WTC11 (cell line): ENCODE measurements at regions not wholly inside any gene's neighbourhood (a gene's known extent, or its start where the extent isn't known, plus 50 kb on each side); places are given as distances from the start of the nearest gene placed in this dataset.

Source experiments
- ATAC-seq: fragments of 200-7000 bp; cut with Tn5 transposase; 2 replicates; pipeline ENCODE4 v1.10.0; 2021; ENCODE audit warnings: mild to moderate bottlenecking, moderate library complexity
- CTCF ChIA-PET: fragments of 300-600 bp; sonication (Branson Sonifier 250); formaldehyde crosslinking; loops from one replicate; lab custom pipeline; 2021; ENCODE audit warnings: antibody characterized with exemption; lab: Charles Lee
- POLR2A ChIA-PET: fragments of 350-600 bp; sonication (Branson Sonifier 250); formaldehyde crosslinking; loops from one replicate; lab custom pipeline; 2021; ENCODE audit warnings: antibody characterized with exemption; lab: Charles Lee
- DNase-seq: peaks from one replicate; pipeline ENCODE4 v3.0.0; 2021; ENCODE audit warnings: low spot score
- H3K27ac Mint-ChIP-seq: 2 replicates; pipeline ENCODE4 v1.8.0; 2021; ENCODE audit warnings: mixed read lengths
- H3K27me3 Mint-ChIP-seq: 2 replicates; pipeline ENCODE4 v1.8.0; 2021; ENCODE audit warnings: low read depth, mild to moderate bottlenecking, moderate library complexity, mixed read lengths
- H3K36me3 Mint-ChIP-seq: 2 replicates; pipeline ENCODE4 v1.8.0; 2021; ENCODE audit warnings: mixed read lengths
- H3K4me1 Mint-ChIP-seq: 2 replicates; pipeline ENCODE4 v1.8.0; 2022; ENCODE audit warnings: mixed read lengths
- H3K4me3 Mint-ChIP-seq: 2 replicates; pipeline ENCODE4 v1.8.0; 2021; ENCODE audit warnings: mild to moderate bottlenecking, moderate library complexity, mixed read lengths
- H3K9me3 Mint-ChIP-seq: 2 replicates; pipeline ENCODE4 v1.8.0; 2021; ENCODE audit warnings: mixed read lengths
- AFF4 ChIP-seq: sonication (generic); formaldehyde crosslinking; IDR thresholded peaks from 2 replicates; pipeline ENCODE4 v1.8.1; 2023; ENCODE audit warnings: mild to moderate bottlenecking, missing genetic modification reagents, borderline replicate concordance
- AR ChIP-seq: fragments of 250-450 bp; sonication (Bioruptor Pico); IDR thresholded peaks from 2 replicates; pipeline ENCODE4 v1.9.0; 2021; ENCODE audit warnings: mild to moderate bottlenecking
- E2F5 ChIP-seq: sonication (generic); formaldehyde crosslinking; IDR thresholded peaks from 2 replicates; pipeline ENCODE4 v1.8.1; 2022; ENCODE audit warnings: mild to moderate bottlenecking, moderate library complexity, missing genetic modification reagents
- ETV6 ChIP-seq: sonication (generic); formaldehyde crosslinking; IDR thresholded peaks from 2 replicates; pipeline ENCODE4 v1.8.1; 2022; ENCODE audit warnings: mild to moderate bottlenecking, missing genetic modification reagents
- IRF2 ChIP-seq: sonication (generic); formaldehyde crosslinking; IDR thresholded peaks from 2 replicates; pipeline ENCODE4 v1.8.0; 2022; ENCODE audit warnings: low read depth, missing genetic modification reagents, borderline replicate concordance
- JUN ChIP-seq: sonication (generic); formaldehyde crosslinking; IDR thresholded peaks from 2 replicates; pipeline ENCODE4 v1.8.0; 2023; ENCODE audit warnings: mild to moderate bottlenecking, missing genetic modification reagents
- MAX ChIP-seq: sonication (generic); formaldehyde crosslinking; IDR thresholded peaks from 2 replicates; pipeline ENCODE4 v1.8.0; 2022; ENCODE audit warnings: mild to moderate bottlenecking, missing genetic modification reagents
- MLX ChIP-seq: sonication (generic); formaldehyde crosslinking; IDR thresholded peaks from 2 replicates; pipeline ENCODE4 v1.8.1; 2023; ENCODE audit warnings: mild to moderate bottlenecking, missing genetic modification reagents, moderate library complexity
- NFATC4 ChIP-seq: fragments of 250-450 bp; sonication (Bioruptor Pico); IDR thresholded peaks from 2 replicates; pipeline ENCODE4 v1.9.0; 2021; ENCODE audit warnings: mild to moderate bottlenecking
- NR2C2 ChIP-seq: sonication (generic); formaldehyde crosslinking; IDR thresholded peaks from 2 replicates; pipeline ENCODE4 v1.8.0; 2022; ENCODE audit warnings: mild to moderate bottlenecking, missing genetic modification reagents
- SOX15 ChIP-seq: fragments of 250-450 bp; sonication (Bioruptor Pico); IDR thresholded peaks from 2 replicates; pipeline ENCODE4 v1.9.0; 2021; ENCODE audit warnings: mild to moderate bottlenecking
- TCF7 ChIP-seq: sonication (generic); formaldehyde crosslinking; IDR thresholded peaks from 2 replicates; pipeline ENCODE4 v1.8.0; 2022; ENCODE audit warnings: mild to moderate bottlenecking, low read depth, missing genetic modification reagents, moderate library complexity
- ZNF121 ChIP-seq: sonication (generic); formaldehyde crosslinking; IDR thresholded peaks from 2 replicates; pipeline ENCODE4 v1.8.0; 2023; ENCODE audit warnings: missing genetic modification reagents
- ZNF232 ChIP-seq: sonication (generic); formaldehyde crosslinking; IDR thresholded peaks from 2 replicates; pipeline ENCODE4 v1.8.0; 2022; ENCODE audit warnings: mild to moderate bottlenecking, missing genetic modification reagents
- ZNF532 ChIP-seq: fragments of 250-450 bp; sonication (Bioruptor Pico); IDR thresholded peaks from 2 replicates; pipeline ENCODE4 v1.9.0; 2021; ENCODE audit warnings: mild to moderate bottlenecking, borderline replicate concordance
- TF ChIP-seq, protein P1 (sequence below): sonication (generic); formaldehyde crosslinking; conservative IDR thresholded peaks from 2 replicates; pipeline ENCODE4 v1.8.1; 2022; ENCODE audit warnings: mild to moderate bottlenecking, missing genetic modification reagents
- TF ChIP-seq, protein P2 (sequence below): fragments of 250-450 bp; sonication (Bioruptor Pico); IDR thresholded peaks from 2 replicates; pipeline ENCODE4 v1.9.0; 2021; ENCODE audit warnings: moderate library complexity, mild to moderate bottlenecking, inconsistent platforms, borderline replicate concordance
- TF ChIP-seq, protein P3 (sequence below): sonication (generic); formaldehyde crosslinking; IDR thresholded peaks from 2 replicates; pipeline ENCODE4 v1.8.1; 2022; ENCODE audit warnings: low read depth, mild to moderate bottlenecking, moderate library complexity, missing genetic modification reagents, borderline replicate concordance

DNA sequence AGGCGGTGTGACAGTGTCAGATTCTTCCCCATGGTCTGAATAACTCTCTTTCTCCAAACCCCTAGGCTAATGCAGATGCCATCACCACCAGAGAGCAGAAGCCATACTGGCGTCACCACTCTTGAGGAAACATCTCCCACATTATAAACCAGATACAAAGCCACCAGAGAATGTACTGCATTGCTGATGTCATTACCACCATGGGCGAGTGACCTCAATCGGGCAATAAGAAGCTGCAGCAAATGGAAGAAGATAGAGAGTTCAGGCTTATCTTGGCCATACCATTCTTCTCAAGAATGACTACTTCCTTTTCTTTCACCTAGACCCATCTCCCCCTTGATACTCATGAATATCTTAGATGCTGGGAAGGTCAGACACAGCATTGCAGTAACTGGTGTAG lies 1157.2 kb downstream of the TMEM121 start:
- Mint-ChIP-seq H3K4me1 (no peaks in the 10 kb centered on the region), H3K27ac (no peak overlapping the region), H3K9me3 (peaks cover 86% of the 10 kb centered on the region), H3K36me3 (peaks cover 70% of the 10 kb centered on the region), H3K4me3 (no peak overlapping the region), H3K27me3 (peaks cover 4% of the 10 kb centered on the region; the same call in 1 of the 2 replicates)
- ATAC-seq, result no peak
- TF ChIP-seq SOX15 (CRISPR knock-in tag) (no peak), ZNF532 (no peak), ZNF121 (CRISPR knock-in tag) (no peak), ETV6 (CRISPR knock-in tag) (no peak), ZNF232 (CRISPR knock-in tag) (no peak), MLX (CRISPR knock-in tag) (no peak), NR2C2 (CRISPR knock-in tag) (no peak), JUN (CRISPR knock-in tag) (no peak)
- TF ChIP-seq, protein P1, sequence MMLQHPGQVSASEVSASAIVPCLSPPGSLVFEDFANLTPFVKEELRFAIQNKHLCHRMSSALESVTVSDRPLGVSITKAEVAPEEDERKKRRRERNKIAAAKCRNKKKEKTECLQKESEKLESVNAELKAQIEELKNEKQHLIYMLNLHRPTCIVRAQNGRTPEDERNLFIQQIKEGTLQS (CRISPR knock-in tag), result no peak
- TF ChIP-seq, protein P2, sequence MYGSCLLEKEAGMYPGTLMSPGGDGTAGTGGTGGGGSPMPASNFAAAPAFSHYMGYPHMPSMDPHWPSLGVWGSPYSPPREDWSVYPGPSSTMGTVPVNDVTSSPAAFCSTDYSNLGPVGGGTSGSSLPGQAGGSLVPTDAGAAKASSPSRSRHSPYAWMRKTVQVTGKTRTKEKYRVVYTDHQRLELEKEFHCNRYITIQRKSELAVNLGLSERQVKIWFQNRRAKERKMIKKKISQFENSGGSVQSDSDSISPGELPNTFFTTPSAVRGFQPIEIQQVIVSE (CRISPR knock-in tag), result no peak
- ChIA-PET CTCF (no interaction called here), POLR2A (no interaction called here)
- DNase-seq, result no peak

DNA sequence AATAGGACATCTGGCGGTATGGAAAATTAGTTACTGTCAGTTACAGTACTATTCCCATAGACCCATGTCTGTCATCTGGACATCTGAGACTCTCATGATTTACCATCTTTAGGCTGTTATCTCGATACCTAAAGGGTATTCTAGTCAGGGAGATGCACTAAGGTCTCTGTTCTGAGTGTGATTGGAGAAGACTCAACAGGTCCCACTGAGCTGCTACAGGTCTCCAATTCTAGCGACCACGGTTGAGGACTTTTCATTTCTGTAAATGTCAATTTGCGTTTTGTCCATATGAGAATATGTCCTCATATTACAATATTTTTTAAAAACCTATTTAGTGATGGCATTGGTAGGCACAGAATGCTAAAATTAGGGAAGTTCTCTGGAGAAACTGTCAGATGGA lies 1160.2 kb downstream of the TMEM121 start:
- ATAC-seq, result no peak
- H3K36me3 Mint-ChIP-seq, result peaks cover 69% of the 10 kb centered on the region
- no peak for DNase-seq
- POLR2A ChIA-PET, result no interaction called here
- H3K27ac Mint-ChIP-seq, result no peak overlapping the region
- peaks cover 4% of the 10 kb centered on the region; the same call in 1 of the 2 replicates for H3K27me3 Mint-ChIP-seq
- no peaks in the 10 kb centered on the region for H3K4me1 Mint-ChIP-seq
- CTCF ChIA-PET, result no interaction called here
- H3K9me3 Mint-ChIP-seq, result peaks cover 81% of the 10 kb centered on the region
- H3K4me3 Mint-ChIP-seq, result no peak overlapping the region
- TF ChIP-seq TCF7 (CRISPR knock-in tag) (no peak), AFF4 (no peak), MAX (CRISPR knock-in tag) (no peak), IRF2 (CRISPR knock-in tag) (no peak), NFATC4 (CRISPR knock-in tag) (no peak), E2F5 (CRISPR knock-in tag) (no peak), AR (no peak), ZNF121 (CRISPR knock-in tag) (no peak)
- TF ChIP-seq, protein P3, sequence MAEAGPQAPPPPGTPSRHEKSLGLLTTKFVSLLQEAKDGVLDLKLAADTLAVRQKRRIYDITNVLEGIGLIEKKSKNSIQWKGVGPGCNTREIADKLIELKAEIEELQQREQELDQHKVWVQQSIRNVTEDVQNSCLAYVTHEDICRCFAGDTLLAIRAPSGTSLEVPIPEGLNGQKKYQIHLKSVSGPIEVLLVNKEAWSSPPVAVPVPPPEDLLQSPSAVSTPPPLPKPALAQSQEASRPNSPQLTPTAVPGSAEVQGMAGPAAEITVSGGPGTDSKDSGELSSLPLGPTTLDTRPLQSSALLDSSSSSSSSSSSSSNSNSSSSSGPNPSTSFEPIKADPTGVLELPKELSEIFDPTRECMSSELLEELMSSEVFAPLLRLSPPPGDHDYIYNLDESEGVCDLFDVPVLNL (CRISPR knock-in tag), result no peak
